ENCODE measurements at regions not wholly inside any gene's neighbourhood (a gene's known extent, or its start where the extent isn't known, plus 50 kb on each side); places are given as distances from the start of the nearest gene placed in this dataset.
"Not testable (repeated sequence)": the region's sequence is repeated elsewhere in the genome, so short reads cannot be mapped to it uniquely, and the experiment has no call there.

DNA sequence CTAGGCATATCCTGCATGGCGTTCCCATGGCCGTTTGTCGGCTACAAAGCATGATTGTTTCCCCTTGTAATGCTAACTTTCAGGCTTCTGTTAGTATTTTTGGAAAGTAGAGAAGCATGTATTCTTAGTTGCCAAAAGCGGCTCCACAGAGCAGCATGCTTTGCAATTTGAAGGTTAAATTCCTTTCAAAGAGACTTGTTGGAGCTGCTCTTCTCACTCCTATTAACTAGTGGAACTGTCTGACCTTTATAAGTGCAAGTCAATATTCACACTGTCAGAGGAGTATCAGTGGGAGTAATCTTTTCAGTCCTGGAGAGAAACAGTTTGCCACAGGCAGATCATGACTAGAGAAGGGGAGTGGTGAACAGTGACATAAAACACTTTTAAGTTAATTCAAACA, 656.1 kb upstream of the NOVA1 start:
- TF ChIP-seq, protein P1, sequence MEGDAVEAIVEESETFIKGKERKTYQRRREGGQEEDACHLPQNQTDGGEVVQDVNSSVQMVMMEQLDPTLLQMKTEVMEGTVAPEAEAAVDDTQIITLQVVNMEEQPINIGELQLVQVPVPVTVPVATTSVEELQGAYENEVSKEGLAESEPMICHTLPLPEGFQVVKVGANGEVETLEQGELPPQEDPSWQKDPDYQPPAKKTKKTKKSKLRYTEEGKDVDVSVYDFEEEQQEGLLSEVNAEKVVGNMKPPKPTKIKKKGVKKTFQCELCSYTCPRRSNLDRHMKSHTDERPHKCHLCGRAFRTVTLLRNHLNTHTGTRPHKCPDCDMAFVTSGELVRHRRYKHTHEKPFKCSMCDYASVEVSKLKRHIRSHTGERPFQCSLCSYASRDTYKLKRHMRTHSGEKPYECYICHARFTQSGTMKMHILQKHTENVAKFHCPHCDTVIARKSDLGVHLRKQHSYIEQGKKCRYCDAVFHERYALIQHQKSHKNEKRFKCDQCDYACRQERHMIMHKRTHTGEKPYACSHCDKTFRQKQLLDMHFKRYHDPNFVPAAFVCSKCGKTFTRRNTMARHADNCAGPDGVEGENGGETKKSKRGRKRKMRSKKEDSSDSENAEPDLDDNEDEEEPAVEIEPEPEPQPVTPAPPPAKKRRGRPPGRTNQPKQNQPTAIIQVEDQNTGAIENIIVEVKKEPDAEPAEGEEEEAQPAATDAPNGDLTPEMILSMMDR (IDR thresholded peaks at IDR 0.05; ENCODE audit: low read depth, low read length), result no peak
- no peak overlapping the region for H3K4me3 ChIP-seq (ENCODE audit: low read depth, low read length)

- TF ChIP-seq, protein P1 (IDR thresholded peaks at IDR 0.05; ENCODE audit: low read depth, low read length), result no peak
Observed at GRCh38 chr14:27256805-27257204, 659.0 kb upstream of the NOVA1 start.

GRCh38 chr14:27267876-27268275, 670.0 kb upstream of the NOVA1 start:
- TF ChIP-seq, protein P1 (IDR thresholded peaks at IDR 0.05; ENCODE audit: low read depth, low read length), result no peak
- H3K4me3 ChIP-seq (ENCODE audit: low read depth, low read length), result no peak overlapping the region

More at GRCh38 chr14:27256805-27257204, 659.0 kb upstream of the NOVA1 start:
- H3K4me3 ChIP-seq (ENCODE audit: low read depth, low read length), result no peak overlapping the region

- TF ChIP-seq, protein P1 (IDR thresholded peaks at IDR 0.05; ENCODE audit: low read depth, low read length), result no peak
- no peak overlapping the region for H3K4me3 ChIP-seq (ENCODE audit: low read depth, low read length)
Observed at GRCh38 chr14:27270716-27271115, 672.9 kb upstream of the NOVA1 start.

DNA sequence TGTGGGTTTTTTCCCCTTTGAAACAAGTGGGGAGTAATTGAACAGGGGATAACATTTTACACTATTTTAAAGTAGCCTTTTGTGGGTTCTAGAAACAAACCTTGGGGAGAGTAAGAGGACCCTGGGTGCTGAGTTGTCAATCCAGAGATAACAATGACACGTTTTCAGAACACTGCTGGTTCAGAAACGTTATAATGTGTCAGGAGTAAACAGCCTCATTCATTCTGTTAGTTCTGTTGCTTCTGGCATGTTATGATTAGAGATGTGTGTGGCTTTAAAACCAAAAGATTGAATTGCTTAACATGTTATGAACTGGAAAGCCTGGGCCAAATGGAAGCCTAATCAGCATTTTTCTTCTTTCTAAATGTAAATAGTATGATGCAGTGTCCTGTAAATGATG, 680.5 kb upstream of the NOVA1 start:
- H3K4me3 ChIP-seq (ENCODE audit: low read depth, low read length), result no peak overlapping the region
- TF ChIP-seq, protein P1 (IDR thresholded peaks at IDR 0.05; ENCODE audit: low read depth, low read length), result no peak

GRCh38 chr14:27305441-27305945, 707.7 kb upstream of the NOVA1 start:
- TF ChIP-seq, protein P1 (IDR thresholded peaks at IDR 0.05; ENCODE audit: low read depth, low read length), result no peak
- H3K4me3 ChIP-seq (ENCODE audit: low read depth, low read length), result no peak overlapping the region

DNA sequence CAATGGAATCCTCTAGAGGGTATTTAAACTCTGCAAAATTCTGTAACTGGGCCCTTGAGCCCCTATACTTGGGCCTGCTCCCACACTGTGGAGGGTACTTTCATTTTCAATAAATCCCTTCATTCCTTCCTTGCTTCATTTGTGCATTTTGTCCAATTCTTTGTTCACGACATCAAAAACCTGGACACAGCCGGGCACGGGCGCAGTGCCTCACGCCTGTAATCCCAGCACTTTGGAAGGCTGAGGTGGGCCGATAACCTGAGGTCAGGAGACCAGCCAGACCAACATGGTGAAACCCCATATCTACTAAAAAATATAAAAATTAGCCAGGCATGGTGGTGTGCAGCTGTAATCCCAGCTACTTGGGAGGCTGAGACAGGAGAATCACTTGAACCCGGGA, 714.9 kb upstream of the NOVA1 start:
- not testable (repeated sequence) for H3K4me3 ChIP-seq (ENCODE audit: low read depth, low read length)

DNA sequence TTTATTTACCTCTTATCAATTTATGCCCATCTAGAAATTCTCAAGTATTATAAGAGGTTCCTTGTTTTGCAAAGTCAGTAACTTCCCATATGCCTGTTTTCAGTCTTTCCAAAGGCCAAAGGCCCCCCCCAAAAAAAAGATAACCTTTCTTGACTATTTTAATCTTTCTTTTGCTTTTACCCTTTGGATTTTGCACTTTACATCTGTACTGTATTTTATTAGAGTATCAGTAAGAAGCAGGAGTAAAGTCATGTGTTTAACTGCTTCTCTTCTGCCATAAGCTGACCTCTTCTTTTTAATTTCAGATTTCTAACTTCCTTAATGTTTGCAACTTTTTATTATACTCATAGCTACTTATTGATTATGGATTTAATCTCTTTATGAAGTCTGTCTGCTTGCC, 716.4 kb upstream of the NOVA1 start:
- H3K4me3 ChIP-seq (ENCODE audit: low read depth, low read length), result no peak overlapping the region
- TF ChIP-seq, protein P1 (IDR thresholded peaks at IDR 0.05; ENCODE audit: low read depth, low read length), result no peak
